Gastrocnemius medialis (tissue), 4 donors: ENCODE measurements at regions not wholly inside any gene's neighbourhood (a gene's known extent, or its start where the extent isn't known, plus 50 kb on each side); places are given as distances from the start of the nearest gene placed in this dataset.

Source experiments
- CTCF ChIP-seq, 5 experiments: fragments of 450-650 bp in 3 of 5; fragments of 200-600 bp in 2 of 5; sonication (generic) in 2 of 5; IDR thresholded peaks in 4 of 5; conservative IDR thresholded peaks in 1 of 5; 1 replicate in 4 of 5; 2 replicates in 1 of 5; pipeline ENCODE4 v1.5.1; 2016 to 2019; ENCODE audit warnings: antibody characterized with exemption in 5 of 5, mild to moderate bottlenecking in 3 of 5, moderate library complexity in 3 of 5
- POLR2A ChIP-seq, 2 donors: fragments of 450-650 bp; IDR thresholded peaks; one replicate each; pipeline ENCODE4 v1.6.1; 2017; ENCODE audit warnings: antibody characterized with exemption in 2 of 2, mild to moderate bottlenecking in 2 of 2, moderate library complexity in 2 of 2

GRCh38 chr7:12761111-12761510 is 73.7 kb downstream of the ARL4A start:
- TF ChIP-seq CTCF (IDR thresholded peaks at IDR 0.05 in 4 of 5, conservative IDR thresholded peaks at IDR 0.05 in 1 of 5): no peak
- TF ChIP-seq POLR2A (IDR thresholded peaks at IDR 0.05): no peak
